ENCODE measurements at regions not wholly inside any gene's neighbourhood (a gene's known extent, or its start where the extent isn't known, plus 50 kb on each side); places are given as distances from the start of the nearest gene placed in this dataset.

DNA sequence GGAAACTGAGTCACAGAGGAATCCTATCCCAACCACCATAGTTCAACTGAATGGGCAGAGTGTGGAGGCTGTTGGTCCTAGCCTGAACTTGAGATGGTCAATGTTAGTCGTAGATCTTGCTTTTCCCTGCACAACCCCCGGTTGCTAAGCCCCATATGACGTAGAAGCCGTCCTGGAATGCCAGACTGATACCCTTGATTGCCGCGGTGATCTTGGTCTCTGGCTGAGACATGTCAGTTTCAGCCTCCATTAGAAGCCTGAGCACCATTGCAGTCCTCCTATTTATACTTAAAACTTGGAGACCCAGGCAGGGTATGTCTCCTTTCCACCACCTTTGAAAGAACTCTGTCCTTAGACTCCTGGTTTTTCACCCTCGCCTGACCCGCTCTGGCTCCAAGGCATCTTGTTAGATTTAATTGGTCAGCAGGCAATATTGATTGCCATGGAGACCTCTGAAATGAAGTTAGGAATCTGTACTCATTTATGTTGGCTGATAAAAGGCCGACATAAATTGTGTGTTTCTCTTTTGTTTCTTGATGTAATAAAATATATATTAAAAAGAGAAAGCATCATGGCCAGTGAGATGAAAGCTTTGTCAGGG is 53.4 kb downstream of the RPLP1 start:
- CTCF ChIA-PET = no interaction called here
- Mint-ChIP-seq H3K27ac (no peak overlapping the region), H3K36me3 (no peaks in the 10 kb centered on the region), H3K9me3 (no peaks in the 10 kb centered on the region), H3K27me3 (peaks cover 18% of the 10 kb centered on the region), H3K4me3 (no peak overlapping the region), H3K4me1 (no peaks in the 10 kb centered on the region)
- DNase-seq = no peak

- Mint-ChIP-seq H3K27me3 (peaks cover 25% of the 10 kb centered on the region), H3K4me3 (no peak overlapping the region), H3K9me3 (no peaks in the 10 kb centered on the region), H3K36me3 (no peaks in the 10 kb centered on the region), H3K4me1 (no peaks in the 10 kb centered on the region), H3K27ac (no peak overlapping the region)
- DNase-seq = no peak
- CTCF ChIA-PET = no interaction called here
Observed at GRCh38 chr15:69508659-69509058, 56.0 kb downstream of the RPLP1 start.

DNA sequence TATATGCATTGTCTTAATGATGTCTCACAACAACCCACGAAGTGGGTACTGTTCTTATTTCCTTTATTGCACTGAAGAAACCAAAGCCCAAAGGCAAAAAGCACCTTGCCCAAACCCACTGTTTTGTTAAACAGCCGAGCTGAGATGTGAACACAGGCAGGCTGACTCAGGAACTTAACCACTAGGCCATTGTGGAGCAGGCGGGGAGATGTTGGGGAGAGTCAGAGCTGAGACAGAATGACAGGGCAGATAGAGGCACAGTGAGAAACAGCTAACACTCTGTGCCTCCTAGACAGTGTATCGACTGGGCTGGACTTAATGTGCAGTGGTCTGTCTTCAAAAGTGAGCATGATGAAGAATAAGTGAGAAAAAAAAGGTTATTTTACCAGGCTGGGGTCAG is 56.5 kb downstream of the RPLP1 start:
- DNase-seq = no peak
- H3K9me3 Mint-ChIP-seq = no peaks in the 10 kb centered on the region
- no peak overlapping the region for H3K27ac Mint-ChIP-seq
- H3K27me3 Mint-ChIP-seq = peaks cover 30% of the 10 kb centered on the region
- CTCF ChIA-PET = no interaction called here
- no peaks in the 10 kb centered on the region for H3K36me3 Mint-ChIP-seq
- H3K4me3 Mint-ChIP-seq = no peak overlapping the region
- H3K4me1 Mint-ChIP-seq = no peaks in the 10 kb centered on the region

DNA sequence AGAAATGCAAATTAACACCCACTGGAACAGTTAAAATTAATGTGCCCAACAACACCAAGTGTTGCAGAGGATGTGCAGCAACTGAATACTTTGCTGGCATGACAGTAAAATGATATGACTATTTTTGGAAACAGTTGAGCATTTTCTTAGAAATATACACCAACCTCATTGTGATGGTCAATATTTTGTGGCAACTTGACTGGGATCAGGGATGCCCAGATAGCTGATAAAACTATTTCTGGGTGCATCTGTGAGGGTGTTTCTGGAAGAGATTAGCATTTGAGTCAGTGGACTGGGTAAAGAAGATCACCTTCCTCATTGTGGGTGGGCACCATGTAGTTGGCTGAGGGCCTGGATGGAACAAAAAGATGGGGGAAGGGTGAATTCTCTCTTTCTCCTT is 57.9 kb downstream of the RPLP1 start:
- DNase-seq = no peak
- Mint-ChIP-seq H3K36me3 (no peaks in the 10 kb centered on the region), H3K27me3 (peaks cover 34% of the 10 kb centered on the region), H3K4me1 (no peaks in the 10 kb centered on the region), H3K27ac (no peak overlapping the region), H3K9me3 (no peaks in the 10 kb centered on the region), H3K4me3 (no peak overlapping the region)
- CTCF ChIA-PET = interaction anchor here (1.0 to 1.3 kb wide), 3 partner anchors 12 to 35 kb away, joined by 3 to 4 read pairs (median 3); no protein-coding TSS in a partner anchor

- Mint-ChIP-seq H3K27ac (no peak overlapping the region), H3K4me3 (no peak overlapping the region), H3K9me3 (no peaks in the 10 kb centered on the region), H3K36me3 (no peaks in the 10 kb centered on the region), H3K4me1 (no peaks in the 10 kb centered on the region), H3K27me3 (peaks cover 38% of the 10 kb centered on the region)
- no peak for DNase-seq
- CTCF ChIA-PET = interaction anchor here (1.0 to 1.3 kb wide), 3 partner anchors 11 to 35 kb away, joined by 3 to 4 read pairs (median 3); no protein-coding TSS in a partner anchor
Observed at GRCh38 chr15:69511015-69511414, 58.4 kb downstream of the RPLP1 start.

- H3K27ac Mint-ChIP-seq = no peak overlapping the region
- no peaks in the 10 kb centered on the region for H3K4me1 Mint-ChIP-seq
- no peaks in the 10 kb centered on the region for H3K36me3 Mint-ChIP-seq
- H3K9me3 Mint-ChIP-seq = no peaks in the 10 kb centered on the region
- no peak for DNase-seq
- no peak overlapping the region for H3K4me3 Mint-ChIP-seq
- peaks cover 43% of the 10 kb centered on the region for H3K27me3 Mint-ChIP-seq
- CTCF ChIA-PET = interaction anchor here (1.1 kb wide), 1 partner anchor 36 kb away, joined by 4 read pairs; no protein-coding TSS in a partner anchor
Observed at GRCh38 chr15:69511716-69512340, 59.2 kb downstream of the RPLP1 start.

- CTCF ChIA-PET = interaction anchor here (1.2 kb wide), 1 partner anchor 9 kb away, joined by 4 read pairs; no protein-coding TSS in a partner anchor
- DNase-seq = no peak
- Mint-ChIP-seq H3K36me3 (no peaks in the 10 kb centered on the region), H3K9me3 (no peaks in the 10 kb centered on the region), H3K27ac (no peak overlapping the region), H3K27me3 (peaks cover 50% of the 10 kb centered on the region), H3K4me1 (no peaks in the 10 kb centered on the region), H3K4me3 (no peak overlapping the region)
Observed at GRCh38 chr15:69513450-69513960, 60.9 kb downstream of the RPLP1 start.

GRCh38 chr15:69513986-69514385 is 61.4 kb downstream of the RPLP1 start:
- H3K27ac Mint-ChIP-seq = no peak overlapping the region
- no peaks in the 10 kb centered on the region for H3K9me3 Mint-ChIP-seq
- no peaks in the 10 kb centered on the region for H3K4me1 Mint-ChIP-seq
- no peak overlapping the region for H3K4me3 Mint-ChIP-seq
- H3K36me3 Mint-ChIP-seq = no peaks in the 10 kb centered on the region
- DNase-seq = no peak
- CTCF ChIA-PET = interaction anchor here (1.2 kb wide), 1 partner anchor 8 kb away, joined by 4 read pairs; no protein-coding TSS in a partner anchor
- H3K27me3 Mint-ChIP-seq = peaks cover 50% of the 10 kb centered on the region

GRCh38 chr15:69515508-69515907 is 62.9 kb downstream of the RPLP1 start:
- Mint-ChIP-seq H3K4me3 (no peak overlapping the region), H3K27me3 (peaks cover 46% of the 10 kb centered on the region), H3K27ac (no peak overlapping the region), H3K4me1 (no peaks in the 10 kb centered on the region), H3K9me3 (no peaks in the 10 kb centered on the region), H3K36me3 (no peaks in the 10 kb centered on the region)
- no peak for DNase-seq
- CTCF ChIA-PET = no interaction called here

DNA sequence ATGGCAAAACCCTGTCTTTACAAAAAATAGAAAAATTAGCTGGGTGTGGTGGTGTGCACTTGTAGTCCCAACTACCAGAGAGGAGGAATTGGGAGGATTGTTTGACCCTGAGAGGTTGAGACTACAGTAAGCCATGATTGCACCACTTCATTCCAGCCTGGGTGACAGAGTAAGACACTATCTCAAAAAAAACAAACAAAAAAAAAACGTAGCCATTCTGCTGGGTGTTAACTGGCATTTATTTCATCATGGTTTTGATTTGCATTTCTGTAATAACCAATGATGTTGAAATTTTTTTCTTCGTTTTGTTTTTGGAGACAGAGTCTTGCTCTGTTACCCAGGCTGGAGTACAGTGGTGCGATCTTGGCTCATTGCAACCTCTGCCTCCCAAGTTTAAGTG is 63.3 kb downstream of the RPLP1 start:
- Mint-ChIP-seq H3K4me1 (no peaks in the 10 kb centered on the region), H3K36me3 (no peaks in the 10 kb centered on the region), H3K9me3 (no peaks in the 10 kb centered on the region), H3K4me3 (no peak overlapping the region), H3K27me3 (peaks cover 44% of the 10 kb centered on the region), H3K27ac (no peak overlapping the region)
- CTCF ChIA-PET = no interaction called here
- DNase-seq = no peak

GRCh38 chr15:69517052-69517451 is 64.4 kb downstream of the RPLP1 start:
- H3K9me3 Mint-ChIP-seq = no peaks in the 10 kb centered on the region
- no peak overlapping the region for H3K4me3 Mint-ChIP-seq
- CTCF ChIA-PET = no interaction called here
- H3K4me1 Mint-ChIP-seq = no peaks in the 10 kb centered on the region
- no peak overlapping the region for H3K27ac Mint-ChIP-seq
- peaks cover 49% of the 10 kb centered on the region for H3K27me3 Mint-ChIP-seq
- DNase-seq = no peak
- H3K36me3 Mint-ChIP-seq = no peaks in the 10 kb centered on the region

DNA sequence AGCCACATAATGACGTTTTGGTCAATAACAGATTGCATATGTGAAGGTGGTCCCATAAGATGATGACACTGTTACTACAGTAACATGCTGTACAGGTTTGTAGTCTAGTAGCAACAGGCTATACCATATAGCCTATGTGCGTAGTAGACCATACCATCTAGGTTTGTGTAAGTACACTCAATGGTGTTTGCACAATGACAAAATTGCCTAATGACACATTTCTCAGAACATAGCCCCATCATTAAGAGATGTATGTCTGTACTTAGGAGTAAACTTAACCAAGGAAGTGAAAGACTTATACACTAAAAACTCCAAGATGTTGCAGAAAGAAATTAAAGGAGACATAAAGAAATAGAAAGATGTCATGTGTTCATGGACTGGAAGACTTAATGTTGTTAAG is 66.2 kb downstream of the RPLP1 start:
- Mint-ChIP-seq H3K36me3 (no peaks in the 10 kb centered on the region), H3K4me3 (no peak overlapping the region), H3K27me3 (peaks cover 39% of the 10 kb centered on the region), H3K4me1 (no peaks in the 10 kb centered on the region), H3K27ac (no peak overlapping the region), H3K9me3 (no peaks in the 10 kb centered on the region)
- CTCF ChIA-PET = no interaction called here
- no peak for DNase-seq

GRCh38 chr15:69520067-69520466 is 67.4 kb downstream of the RPLP1 start:
- no peak for DNase-seq
- Mint-ChIP-seq H3K4me1 (no peaks in the 10 kb centered on the region), H3K36me3 (no peaks in the 10 kb centered on the region), H3K4me3 (no peak overlapping the region), H3K27me3 (peaks cover 35% of the 10 kb centered on the region), H3K9me3 (no peaks in the 10 kb centered on the region), H3K27ac (no peak overlapping the region)
- CTCF ChIA-PET = no interaction called here

- no peaks in the 10 kb centered on the region for H3K9me3 Mint-ChIP-seq
- no peaks in the 10 kb centered on the region for H3K4me1 Mint-ChIP-seq
- H3K27me3 Mint-ChIP-seq = peaks cover 27% of the 10 kb centered on the region
- H3K27ac Mint-ChIP-seq = no peak overlapping the region
- DNase-seq = no peak
- H3K36me3 Mint-ChIP-seq = no peaks in the 10 kb centered on the region
- H3K4me3 Mint-ChIP-seq = no peak overlapping the region
- CTCF ChIA-PET = interaction anchor here (0.9 to 1.9 kb wide), 7 partner anchors 9 to 966 kb away, joined by 3 to 4 read pairs (median 4); no protein-coding TSS in a partner anchor
Observed at GRCh38 chr15:69522361-69522760, 69.7 kb downstream of the RPLP1 start.
